ENCODE measurements at regions not wholly inside any gene's neighbourhood (a gene's known extent, or its start where the extent isn't known, plus 50 kb on each side); places are given as distances from the start of the nearest gene placed in this dataset.

DNA sequence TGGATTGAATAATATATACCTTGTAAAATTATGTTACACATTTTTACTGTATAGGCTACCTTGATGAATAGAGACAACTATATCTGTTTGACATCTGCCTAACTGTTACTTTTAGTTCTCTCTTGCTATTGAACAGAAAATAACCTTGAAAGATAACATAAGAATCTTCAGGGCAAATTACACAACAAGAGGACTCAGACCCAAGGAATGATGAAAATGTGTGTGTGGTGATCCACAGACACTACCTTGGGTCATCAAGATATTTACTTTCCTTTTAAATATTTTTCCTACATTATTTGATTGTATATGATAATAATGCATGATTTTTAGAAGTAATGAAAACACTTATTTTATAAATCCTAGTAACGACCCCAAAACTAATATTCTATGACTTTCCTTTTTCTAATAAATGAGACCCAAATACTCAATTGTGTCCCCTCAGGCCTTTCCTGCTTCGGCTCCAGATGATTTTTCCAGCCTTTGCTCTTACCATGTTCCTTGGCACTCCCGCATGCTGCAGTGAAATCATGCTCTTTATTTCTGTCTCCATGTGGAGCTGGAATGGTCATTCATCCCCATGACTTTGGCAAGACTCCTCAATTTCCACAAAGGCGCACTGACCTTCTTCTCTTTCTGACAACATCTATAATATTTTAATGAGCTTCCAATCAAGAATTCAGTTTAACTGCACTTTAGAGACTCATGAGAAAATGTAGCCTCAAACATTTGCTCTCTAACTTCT, 187.6 kb downstream of the EPM2A start:
- Histone ChIP-seq H2BK20ac (ENCODE audit: low read length) (no peak overlapping the region), H3K23ac (ENCODE audit: insufficient read length) (no peak overlapping the region), H3K14ac (ENCODE audit: insufficient read length) (no peak overlapping the region), H2BK15ac (ENCODE audit: low read length) (no peak overlapping the region), H4K91ac (replicated peaks; ENCODE audit: insufficient read length, low read length) (no peak overlapping the region), H3K4me3 (ENCODE audit: extremely low read depth in 1 of 4, insufficient read depth in 2 of 4, low read depth in 3 of 4, low read length in 4 of 4) (no peak overlapping the region), H3K36me3 (ENCODE audit: control insufficient read depth in 2 of 4, insufficient read depth in 4 of 4, low read length in 3 of 4) (no peaks in the 10 kb centered on the region), H3K4me1 (replicated peaks in 1 of 4; ENCODE audit: control insufficient read depth in 3 of 4, insufficient read depth in 4 of 4, low read length in 3 of 4) (no peaks in the 10 kb centered on the region), H3K79me1 (ENCODE audit: low read depth, low read length) (no peaks in the 10 kb centered on the region), H4K8ac (ENCODE audit: extremely low read depth, insufficient read depth, low read length) (no peak overlapping the region), H2BK5ac (ENCODE audit: low read depth, low read length) (no peak overlapping the region), H3K27me3 (replicated peaks in 1 of 4; ENCODE audit: control insufficient read depth in 3 of 4, extremely low read depth in 1 of 4, insufficient read depth in 3 of 4, low read length in 3 of 4) (no peaks in the 10 kb centered on the region), H3K23me2 (ENCODE audit: low read depth, low read length) (no peaks in the 10 kb centered on the region), H2AK5ac (ENCODE audit: low read depth, low read length) (no peak overlapping the region), H3K9me3 (ENCODE audit: insufficient read depth in 2 of 2, low read depth in 1 of 2, low read length in 1 of 2) (no peaks in the 10 kb centered on the region), H2BK120ac (replicated peaks; ENCODE audit: low read depth, low read length) (no peak overlapping the region), H2BK12ac (ENCODE audit: low read depth, low read length) (no peak overlapping the region), H4K5ac (ENCODE audit: insufficient read length, low read depth, low read length) (no peak overlapping the region), H3K18ac (ENCODE audit: extremely low read depth, low read length) (no peak overlapping the region), H3K56ac (replicated peaks; ENCODE audit: insufficient read length, low read depth, low read length) (no peak overlapping the region), H3K4me2 (ENCODE audit: insufficient read depth in 1 of 2, low read depth in 2 of 2, low read length in 2 of 2) (no peak overlapping the region), H3K9ac (replicated peaks in 1 of 4; ENCODE audit: extremely low read depth in 1 of 4, low read depth in 3 of 4, low read length in 3 of 4) (no peak overlapping the region), H3K27ac (ENCODE audit: low read depth, low read length) (no peak overlapping the region), H4K20me1 (replicated peaks in 1 of 2; ENCODE audit: control insufficient read depth in 1 of 2, insufficient read depth in 2 of 2, low read length in 2 of 2) (no peaks in the 10 kb centered on the region), H3K79me2 (ENCODE audit: control insufficient read depth in 1 of 2, insufficient read depth in 2 of 2, low read length in 2 of 2) (no peaks in the 10 kb centered on the region), H3K4ac (replicated peaks; ENCODE audit: insufficient read length, low read depth, low read length) (no peak overlapping the region), H2AFZ (ENCODE audit: low read length) (no peak overlapping the region)
- 86% methylated on average over 4 of the region's 4 CpGs; no CpG with 5 or more reads in 1 of the 2 experiments for WGBS, 2 experiments (ENCODE audit: extremely low coverage in 1 of 2, insufficient coverage in 1 of 2, insufficient read length in 1 of 2, insufficient replicate concordance in 2 of 2, low coverage in 1 of 2, low lambda C conversion rate in 2 of 2, missing lambda C conversion rate in 1 of 2)
- DNase-seq (ENCODE audit: low read depth in 1 of 2, low spot score in 2 of 2) (no peak), FAIRE-seq (no peak)
- POLR2A ChIA-PET (ENCODE audit: partially characterized antibody) = no interaction called here
- CTCF ChIA-PET (ENCODE audit: partially characterized antibody) = interaction anchor here (1.5 kb wide), 1 partner anchor 9 kb away, joined by 4 read pairs; no protein-coding TSS in a partner anchor
- TF ChIP-seq CTBP2 (IDR thresholded peaks at IDR 0.05; ENCODE audit: borderline replicate concordance, insufficient read depth, insufficient read length, low read length) = no peak
- TF ChIP-seq SIN3A (conservative IDR thresholded peaks at IDR 0.05 in 1 of 2, IDR thresholded peaks at IDR 0.05 in 1 of 2; ENCODE audit: low read depth in 1 of 2, low read length in 2 of 2) = no peak
- TF ChIP-seq, protein P1, sequence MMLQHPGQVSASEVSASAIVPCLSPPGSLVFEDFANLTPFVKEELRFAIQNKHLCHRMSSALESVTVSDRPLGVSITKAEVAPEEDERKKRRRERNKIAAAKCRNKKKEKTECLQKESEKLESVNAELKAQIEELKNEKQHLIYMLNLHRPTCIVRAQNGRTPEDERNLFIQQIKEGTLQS (IDR thresholded peaks at IDR 0.05; ENCODE audit: insufficient read depth, low read depth, low read length) = no peak
- TF ChIP-seq CHD2 (IDR thresholded peaks at IDR 0.05; ENCODE audit: low read length) = no peak
- no peak for TF ChIP-seq NRF1 (IDR thresholded peaks at IDR 0.05; ENCODE audit: low read depth, low read length)
- TF ChIP-seq TAF7 (optimal IDR thresholded peaks at IDR 0.05; ENCODE audit: borderline replicate concordance, low read depth, low read length) = no peak
- TF ChIP-seq JUND (IDR thresholded peaks at IDR 0.05; ENCODE audit: low read length) = no peak
- TF ChIP-seq USF2 (IDR thresholded peaks at IDR 0.05; ENCODE audit: low read length) = no peak
- no peak for TF ChIP-seq EGR1 (IDR thresholded peaks at IDR 0.05; ENCODE audit: borderline replicate concordance, low read depth, low read length)
- TF ChIP-seq POU5F1 (IDR thresholded peaks at IDR 0.05; ENCODE audit: low read depth, low read length) = no peak

Measured in H1 (cell line).